Activated T-helper 1 cell treated with anti-CD3 and anti-CD28 coated beads, Interleukin-12 subunit alpha, Interleukin-12 subunit beta, Interleukin-2, Interleukin-4 antibody, amounts not matched to agents 30 ng/mL and 10 ng/mL and 1 ng/mL, durations not matched to agents 14 hours and 24 hours and 36 hours (primary cell): ENCODE measurements at regions not wholly inside any gene's neighbourhood (a gene's known extent, or its start where the extent isn't known, plus 50 kb on each side); places are given as distances from the start of the nearest gene placed in this dataset.

Experiments
- DNase-seq: peaks from one replicate; pipeline ENCODE4 v3.0.0; 2021; ENCODE audit warnings: low spot score
- H3K27ac Mint-ChIP-seq: one replicate; pipeline ENCODE4 v1.8.0; 2021; ENCODE audit warnings: mild to moderate bottlenecking, mixed read lengths
- H3K27me3 Mint-ChIP-seq: one replicate; pipeline ENCODE4 v1.8.0; 2022; ENCODE audit warnings: mild to moderate bottlenecking, moderate library complexity, mixed read lengths; ENCODE audit not compliant: insufficient read depth
- H3K36me3 Mint-ChIP-seq: one replicate; pipeline ENCODE4 v1.8.0; 2021; ENCODE audit warnings: low read depth, mixed read lengths
- H3K4me1 Mint-ChIP-seq: one replicate; pipeline ENCODE4 v1.8.0; 2021; ENCODE audit warnings: low read depth, mixed read lengths
- H3K4me3 Mint-ChIP-seq: one replicate; pipeline ENCODE4 v1.8.0; 2021; ENCODE audit warnings: mild to moderate bottlenecking, moderate library complexity, mixed read lengths
- H3K9me3 Mint-ChIP-seq: one replicate; pipeline ENCODE4 v1.8.0; 2021; ENCODE audit warnings: mixed read lengths
- intact Hi-C: fragments of 100-400 bp; cut with micrococcal nuclease; formaldehyde crosslinking; loops from one replicate; pipeline ENCODE4 v1.15.1; 2024

GRCh38 chr18:72411261-72411660 is 132.9 kb downstream of the CBLN2 start:
- Mint-ChIP-seq H3K27me3 (no peaks in the 10 kb centered on the region), H3K4me1 (no peaks in the 10 kb centered on the region), H3K36me3 (no peaks in the 10 kb centered on the region), H3K27ac (no peak overlapping the region), H3K4me3 (no peak overlapping the region), H3K9me3 (no peaks in the 10 kb centered on the region)
- DNase-seq, result no peak
- intact Hi-C loops, result no loop called here

GRCh38 chr18:72410399-72410798 is 133.7 kb downstream of the CBLN2 start:
- DNase-seq, result no peak
- Mint-ChIP-seq H3K4me3 (no peak overlapping the region), H3K4me1 (no peaks in the 10 kb centered on the region), H3K36me3 (no peaks in the 10 kb centered on the region), H3K27me3 (no peaks in the 10 kb centered on the region), H3K27ac (no peak overlapping the region), H3K9me3 (no peaks in the 10 kb centered on the region)
- intact Hi-C loops, result no loop called here

- H3K27ac Mint-ChIP-seq, result no peak overlapping the region
- H3K36me3 Mint-ChIP-seq, result no peaks in the 10 kb centered on the region
- no peaks in the 10 kb centered on the region for H3K27me3 Mint-ChIP-seq
- no peak overlapping the region for H3K4me3 Mint-ChIP-seq
- H3K9me3 Mint-ChIP-seq, result no peaks in the 10 kb centered on the region
- no peaks in the 10 kb centered on the region for H3K4me1 Mint-ChIP-seq
- intact Hi-C loops, result no loop called here
- no peak for DNase-seq
Measured at GRCh38 chr18:72409903-72410302, 134.2 kb downstream of the CBLN2 start.

GRCh38 chr18:72407048-72407447 is 137.1 kb downstream of the CBLN2 start:
- no peaks in the 10 kb centered on the region for H3K9me3 Mint-ChIP-seq
- no peak for DNase-seq
- no peaks in the 10 kb centered on the region for H3K27me3 Mint-ChIP-seq
- no peaks in the 10 kb centered on the region for H3K4me1 Mint-ChIP-seq
- intact Hi-C loops, result no loop called here
- H3K4me3 Mint-ChIP-seq, result no peak overlapping the region
- H3K36me3 Mint-ChIP-seq, result no peaks in the 10 kb centered on the region
- no peak overlapping the region for H3K27ac Mint-ChIP-seq

- H3K9me3 Mint-ChIP-seq, result peaks cover 6% of the 10 kb centered on the region
- no peak overlapping the region for H3K27ac Mint-ChIP-seq
- intact Hi-C loops, result no loop called here
- no peak overlapping the region for H3K4me3 Mint-ChIP-seq
- DNase-seq, result no peak
- H3K4me1 Mint-ChIP-seq, result no peaks in the 10 kb centered on the region
- H3K27me3 Mint-ChIP-seq, result peaks cover 3% of the 10 kb centered on the region
- H3K36me3 Mint-ChIP-seq, result no peaks in the 10 kb centered on the region
Measured at GRCh38 chr18:72391951-72392350, 152.2 kb downstream of the CBLN2 start.

GRCh38 chr18:72391427-72391826 is 152.7 kb downstream of the CBLN2 start:
- peaks cover 6% of the 10 kb centered on the region for H3K9me3 Mint-ChIP-seq
- H3K27ac Mint-ChIP-seq, result no peak overlapping the region
- DNase-seq, result no peak
- H3K27me3 Mint-ChIP-seq, result peaks cover 3% of the 10 kb centered on the region
- H3K4me1 Mint-ChIP-seq, result no peaks in the 10 kb centered on the region
- H3K36me3 Mint-ChIP-seq, result no peaks in the 10 kb centered on the region
- no peak overlapping the region for H3K4me3 Mint-ChIP-seq
- intact Hi-C loops, result no loop called here

- Mint-ChIP-seq H3K27ac (no peak overlapping the region), H3K4me1 (no peaks in the 10 kb centered on the region), H3K9me3 (no peaks in the 10 kb centered on the region), H3K4me3 (no peak overlapping the region), H3K36me3 (no peaks in the 10 kb centered on the region), H3K27me3 (no peaks in the 10 kb centered on the region)
- intact Hi-C loops, result no loop called here
- DNase-seq, result no peak
Measured at GRCh38 chr18:72378016-72378415, 166.1 kb downstream of the CBLN2 start.

GRCh38 chr18:72376256-72376655 is 167.9 kb downstream of the CBLN2 start:
- intact Hi-C loops, result no loop called here

GRCh38 chr18:72375618-72376017 is 168.5 kb downstream of the CBLN2 start:
- DNase-seq, result no peak
- no peaks in the 10 kb centered on the region for H3K27me3 Mint-ChIP-seq
- intact Hi-C loops, result no loop called here
- H3K27ac Mint-ChIP-seq, result no peak overlapping the region
- H3K9me3 Mint-ChIP-seq, result peaks cover 4% of the 10 kb centered on the region
- no peaks in the 10 kb centered on the region for H3K36me3 Mint-ChIP-seq
- no peaks in the 10 kb centered on the region for H3K4me1 Mint-ChIP-seq
- no peak overlapping the region for H3K4me3 Mint-ChIP-seq

More at GRCh38 chr18:72376256-72376655, 167.9 kb downstream of the CBLN2 start:
- Mint-ChIP-seq H3K27ac (no peak overlapping the region), H3K4me3 (no peak overlapping the region), H3K4me1 (no peaks in the 10 kb centered on the region), H3K9me3 (peaks cover 4% of the 10 kb centered on the region), H3K36me3 (no peaks in the 10 kb centered on the region), H3K27me3 (no peaks in the 10 kb centered on the region)
- no peak for DNase-seq

- H3K4me3 Mint-ChIP-seq, result no peak overlapping the region
- DNase-seq, result no peak
- no peak overlapping the region for H3K27ac Mint-ChIP-seq
- no peaks in the 10 kb centered on the region for H3K4me1 Mint-ChIP-seq
- peaks cover 10% of the 10 kb centered on the region for H3K9me3 Mint-ChIP-seq
- H3K27me3 Mint-ChIP-seq, result no peaks in the 10 kb centered on the region
- intact Hi-C loops, result no loop called here
- no peaks in the 10 kb centered on the region for H3K36me3 Mint-ChIP-seq
Measured at GRCh38 chr18:72372076-72372475, 172.1 kb downstream of the CBLN2 start.

GRCh38 chr18:72368308-72368707 is 175.8 kb downstream of the CBLN2 start:
- intact Hi-C loops, result no loop called here
- no peak overlapping the region for H3K27ac Mint-ChIP-seq
- DNase-seq, result no peak
- H3K27me3 Mint-ChIP-seq, result no peaks in the 10 kb centered on the region
- H3K4me3 Mint-ChIP-seq, result no peak overlapping the region
- H3K36me3 Mint-ChIP-seq, result no peaks in the 10 kb centered on the region
- H3K4me1 Mint-ChIP-seq, result no peaks in the 10 kb centered on the region
- peaks cover 10% of the 10 kb centered on the region for H3K9me3 Mint-ChIP-seq

- Mint-ChIP-seq H3K9me3 (peaks cover 10% of the 10 kb centered on the region), H3K4me3 (no peak overlapping the region)
Measured at GRCh38 chr18:72360634-72361033, 183.5 kb downstream of the CBLN2 start.

GRCh38 chr18:72342933-72343332 is 201.2 kb downstream of the CBLN2 start:
- DNase-seq, result no peak
- H3K27ac Mint-ChIP-seq, result no peak overlapping the region
- intact Hi-C loops, result no loop called here
- H3K9me3 Mint-ChIP-seq, result no peaks in the 10 kb centered on the region
- no peaks in the 10 kb centered on the region for H3K36me3 Mint-ChIP-seq
- H3K4me3 Mint-ChIP-seq, result no peak overlapping the region
- no peaks in the 10 kb centered on the region for H3K27me3 Mint-ChIP-seq
- no peaks in the 10 kb centered on the region for H3K4me1 Mint-ChIP-seq

More at GRCh38 chr18:72360634-72361033, 183.5 kb downstream of the CBLN2 start:
- intact Hi-C loops, result no loop called here
- Mint-ChIP-seq H3K27ac (no peak overlapping the region), H3K27me3 (no peaks in the 10 kb centered on the region), H3K4me1 (no peaks in the 10 kb centered on the region), H3K36me3 (no peaks in the 10 kb centered on the region)
- no peak for DNase-seq

- H3K27me3 Mint-ChIP-seq, result no peaks in the 10 kb centered on the region
- intact Hi-C loops, result loop anchor here (10.0 kb wide), 1 partner anchor 45 kb away; no protein-coding TSS in a partner anchor
- no peak for DNase-seq
- no peak overlapping the region for H3K27ac Mint-ChIP-seq
- H3K4me1 Mint-ChIP-seq, result no peaks in the 10 kb centered on the region
- H3K4me3 Mint-ChIP-seq, result no peak overlapping the region
- H3K9me3 Mint-ChIP-seq, result no peaks in the 10 kb centered on the region
- H3K36me3 Mint-ChIP-seq, result no peaks in the 10 kb centered on the region
Measured at GRCh38 chr18:72339976-72340375, 204.2 kb downstream of the CBLN2 start.
